Karpas-422 (cell line): ENCODE measurements at regions not wholly inside any gene's neighbourhood (a gene's known extent, or its start where the extent isn't known, plus 50 kb on each side); places are given as distances from the start of the nearest gene placed in this dataset.

Source experiments
- DNase-seq: peaks from one replicate; pipeline ENCODE4 v3.0.0-alpha.2; 2015
- H2AFZ ChIP-seq: fragments of 200-600 bp; sonication (generic); 2 replicates; pipeline ENCODE4 v1.6.1; 2014; ENCODE audit warnings: antibody characterized with exemption, low read length, mixed read lengths
- H3K27ac ChIP-seq: fragments of 200-600 bp; sonication (generic); 2 replicates; pipeline ENCODE4 v1.5.1; 2014; ENCODE audit warnings: mild to moderate bottlenecking, low read length, moderate library complexity
- H3K27me3 ChIP-seq: fragments of 200-600 bp; sonication (generic); 2 replicates; pipeline ENCODE4 v1.6.1; 2014; ENCODE audit warnings: low read length, mixed read lengths
- H3K36me3 ChIP-seq: fragments of 200-600 bp; sonication (generic); 2 replicates; pipeline ENCODE4 v1.6.1; 2014; ENCODE audit warnings: low read length, mixed read lengths; ENCODE audit not compliant: insufficient read depth
- H3K4me1 ChIP-seq: fragments of 200-600 bp; sonication (generic); 2 replicates; pipeline ENCODE4 v1.6.1; 2014; ENCODE audit warnings: mild to moderate bottlenecking, low read length, mixed read lengths
- H3K4me2 ChIP-seq: fragments of 200-600 bp; sonication (generic); 2 replicates; pipeline ENCODE4 v1.6.1; 2014; ENCODE audit warnings: low read length, low read depth, mild to moderate bottlenecking; ENCODE audit not compliant: poor library complexity, severe bottlenecking
- H3K4me3 ChIP-seq: fragments of 200-600 bp; sonication (generic); 2 replicates; pipeline ENCODE4 v1.5.1; 2014; ENCODE audit warnings: mild to moderate bottlenecking, antibody characterized with exemption, low read length, mixed read lengths
- H3K79me2 ChIP-seq: fragments of 200-600 bp; sonication (generic); 2 replicates; pipeline ENCODE4 v1.6.1; 2014; ENCODE audit warnings: mild to moderate bottlenecking, low read length, mixed read lengths
- H3K9ac ChIP-seq: fragments of 200-600 bp; sonication (generic); 2 replicates; pipeline ENCODE4 v1.6.0; 2014; ENCODE audit warnings: low read length
- H3K9me2 ChIP-seq: fragments of 200-600 bp; sonication (generic), shearing (Covaris generic); replicated peaks from 2 replicates; pipeline ENCODE4 v1.6.0; 2014; ENCODE audit warnings: mild to moderate bottlenecking, low read length, moderate library complexity; ENCODE audit not compliant: insufficient read depth
- H3K9me3 ChIP-seq: fragments of 300-700, 200-600 bp; sonication (generic); 2 replicates; pipeline ENCODE4 v1.6.1; 2014; ENCODE audit warnings: low read length, mixed read lengths
- H4K20me1 ChIP-seq: fragments of 200-600 bp; sonication (generic); 2 replicates; pipeline ENCODE4 v1.6.1; 2014; ENCODE audit warnings: mild to moderate bottlenecking, antibody characterized with exemption, low read length, low read depth; ENCODE audit not compliant: insufficient read depth

DNA sequence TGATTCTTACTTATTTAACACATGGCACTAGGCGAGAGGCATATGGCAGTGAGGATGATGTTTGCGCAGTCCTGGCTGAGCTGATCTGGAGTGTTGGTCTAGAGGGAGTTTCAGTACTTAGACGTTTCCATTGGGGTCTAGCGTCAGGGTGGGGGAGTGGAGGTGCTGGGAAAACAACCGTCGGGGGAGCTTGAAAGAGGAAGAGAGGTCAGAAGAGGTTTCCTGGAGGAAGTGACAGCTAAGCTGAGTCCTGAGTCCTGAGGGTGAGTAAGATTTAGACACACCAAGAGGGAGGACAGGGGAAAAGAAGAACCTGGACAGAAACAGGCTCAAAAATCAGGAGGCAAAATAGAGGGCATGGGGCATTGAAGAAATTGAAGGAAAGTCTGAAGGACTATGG, 81.4 kb downstream of the ALOX5AP start:
- DNase-seq = no peak
- Histone ChIP-seq H3K9me2 (no peaks in the 10 kb centered on the region), H3K36me3 (no peaks in the 10 kb centered on the region), H3K9ac (no peak overlapping the region), H4K20me1 (no peaks in the 10 kb centered on the region), H3K4me3 (no peak overlapping the region), H3K4me1 (no peaks in the 10 kb centered on the region), H2AFZ (no peak overlapping the region), H3K27me3 (no peaks in the 10 kb centered on the region), H3K27ac (no peak overlapping the region), H3K4me2 (no peak overlapping the region), H3K79me2 (no peaks in the 10 kb centered on the region), H3K9me3 (no peaks in the 10 kb centered on the region)

GRCh38 chr13:30818323-30818960, 83.1 kb downstream of the ALOX5AP start:
- H3K9me3 ChIP-seq = no peaks in the 10 kb centered on the region
- no peak overlapping the region for H2AFZ ChIP-seq
- no peaks in the 10 kb centered on the region for H3K27me3 ChIP-seq
- H3K9me2 ChIP-seq = no peaks in the 10 kb centered on the region
- no peak for DNase-seq
- H3K4me1 ChIP-seq = no peaks in the 10 kb centered on the region
- H3K4me2 ChIP-seq = no peak overlapping the region
- H3K4me3 ChIP-seq = no peak overlapping the region
- H3K9ac ChIP-seq = no peak overlapping the region
- H3K27ac ChIP-seq = no peak overlapping the region
- H3K79me2 ChIP-seq = no peaks in the 10 kb centered on the region
- H3K36me3 ChIP-seq = no peaks in the 10 kb centered on the region
- no peaks in the 10 kb centered on the region for H4K20me1 ChIP-seq

- no peak overlapping the region for H3K4me3 ChIP-seq
- no peak overlapping the region for H3K4me2 ChIP-seq
These were observed 84.0 kb downstream of the ALOX5AP start for GRCh38 chr13:30819136-30819888.

DNA sequence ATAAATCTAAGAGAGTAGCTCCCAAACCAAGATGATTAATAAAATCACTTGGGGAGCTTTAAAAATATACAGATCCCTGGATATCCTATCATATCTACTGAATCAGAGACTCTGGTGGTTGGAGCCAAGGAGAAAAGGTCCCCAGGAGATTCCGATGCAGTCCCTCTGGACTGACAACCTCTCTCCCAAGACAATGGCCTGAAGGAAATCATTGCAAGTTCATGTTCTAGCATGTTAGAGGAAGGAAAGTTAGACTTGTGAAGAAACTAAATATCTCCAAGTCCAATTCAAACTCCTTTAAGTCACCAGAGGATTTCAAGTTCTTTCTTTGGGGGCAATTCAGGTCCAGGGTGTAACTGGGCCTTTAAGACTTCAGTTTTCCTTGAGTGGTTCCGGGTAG, 84.7 kb upstream of the MEDAG start:
- H2AFZ ChIP-seq = no peak overlapping the region
- no peak overlapping the region for H3K4me3 ChIP-seq
- H3K9me2 ChIP-seq = no peaks in the 10 kb centered on the region
- H4K20me1 ChIP-seq = no peaks in the 10 kb centered on the region
- no peak overlapping the region for H3K27ac ChIP-seq
- peaks cover 6% of the 10 kb centered on the region; the same call in 1 of the 2 replicates for H3K4me1 ChIP-seq
- no peaks in the 10 kb centered on the region for H3K9me3 ChIP-seq
- no peak overlapping the region for H3K9ac ChIP-seq
- no peaks in the 10 kb centered on the region for H3K27me3 ChIP-seq
- H3K79me2 ChIP-seq = no peaks in the 10 kb centered on the region
- H3K4me2 ChIP-seq = no peak overlapping the region
- no peaks in the 10 kb centered on the region for H3K36me3 ChIP-seq
- DNase-seq = no peak

More at GRCh38 chr13:30819136-30819888, 84.0 kb downstream of the ALOX5AP start:
- no peaks in the 10 kb centered on the region for H3K27me3 ChIP-seq
- no peaks in the 10 kb centered on the region for H3K79me2 ChIP-seq
- DNase-seq = no peak
- no peaks in the 10 kb centered on the region for H3K36me3 ChIP-seq
- no peaks in the 10 kb centered on the region for H3K9me3 ChIP-seq
- no peaks in the 10 kb centered on the region for H4K20me1 ChIP-seq
- H3K9me2 ChIP-seq = no peaks in the 10 kb centered on the region
- H3K27ac ChIP-seq = no peak overlapping the region
- H3K9ac ChIP-seq = no peak overlapping the region
- H2AFZ ChIP-seq = no peak overlapping the region
- H3K4me1 ChIP-seq = peaks cover 6% of the 10 kb centered on the region; the same call in 1 of the 2 replicates

DNA sequence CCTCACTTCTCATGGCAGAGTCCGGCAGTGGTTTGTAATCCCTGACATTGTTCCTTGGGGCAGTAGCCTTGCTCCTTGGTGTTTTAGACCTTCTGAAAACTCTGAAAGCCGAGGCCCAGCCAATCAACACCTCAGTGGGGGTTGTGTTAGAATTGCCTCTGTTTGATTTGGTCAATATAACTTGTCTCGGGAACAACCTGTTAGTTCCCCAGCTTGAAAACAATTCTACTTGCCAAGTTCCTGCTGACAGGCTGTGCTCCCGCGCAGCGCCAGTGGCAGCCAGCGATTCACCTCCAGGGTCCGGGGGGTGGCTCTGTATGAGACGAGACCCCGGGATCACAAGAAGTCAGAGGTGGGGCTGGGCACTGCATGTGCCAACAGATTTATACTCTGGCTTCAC, 81.4 kb upstream of the MEDAG start:
- no peak for DNase-seq
- H3K4me3 ChIP-seq = no peak overlapping the region
- no peaks in the 10 kb centered on the region for H3K79me2 ChIP-seq
- H3K27me3 ChIP-seq = no peaks in the 10 kb centered on the region
- H3K9me3 ChIP-seq = no peaks in the 10 kb centered on the region
- no peak overlapping the region for H3K4me2 ChIP-seq
- no peaks in the 10 kb centered on the region for H3K36me3 ChIP-seq
- no peaks in the 10 kb centered on the region for H4K20me1 ChIP-seq
- no peaks in the 10 kb centered on the region for H3K9me2 ChIP-seq
- H3K27ac ChIP-seq = no peak overlapping the region
- peaks cover 6% of the 10 kb centered on the region; the same call in 1 of the 2 replicates for H3K4me1 ChIP-seq
- H3K9ac ChIP-seq = no peak overlapping the region
- no peak overlapping the region for H2AFZ ChIP-seq

- Histone ChIP-seq H3K4me3 (no peak overlapping the region), H4K20me1 (no peaks in the 10 kb centered on the region)
These were observed 79.0 kb upstream of the MEDAG start for GRCh38 chr13:30826911-30827577.

DNA sequence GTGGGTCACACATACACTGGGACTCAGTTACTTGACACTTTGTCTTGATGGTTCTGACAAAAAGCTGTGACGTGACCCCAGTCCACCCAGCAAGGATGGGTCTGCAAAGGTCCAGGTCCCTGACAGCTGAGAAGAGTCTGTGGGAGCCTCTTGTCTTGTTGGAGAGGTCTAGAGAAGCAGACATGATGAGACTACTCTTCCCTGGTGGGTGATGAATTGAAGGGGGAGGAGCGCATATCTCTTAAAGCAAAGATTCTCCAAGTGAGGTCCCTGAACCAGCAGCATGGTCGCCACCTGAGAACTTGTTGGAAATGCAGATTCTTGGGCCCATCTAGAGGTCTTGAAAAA, 78.5 kb upstream of the MEDAG start:
- Histone ChIP-seq H3K36me3 (no peaks in the 10 kb centered on the region), H3K27me3 (no peaks in the 10 kb centered on the region), H4K20me1 (no peaks in the 10 kb centered on the region), H3K9ac (no peak overlapping the region), H3K4me3 (no peak overlapping the region), H2AFZ (no peak overlapping the region), H3K4me1 (peaks cover 6% of the 10 kb centered on the region; the same call in 1 of the 2 replicates), H3K79me2 (no peaks in the 10 kb centered on the region), H3K9me2 (no peaks in the 10 kb centered on the region), H3K4me2 (no peak overlapping the region), H3K27ac (no peak overlapping the region), H3K9me3 (no peaks in the 10 kb centered on the region)
- DNase-seq = no peak

More at GRCh38 chr13:30826911-30827577, 79.0 kb upstream of the MEDAG start:
- DNase-seq = no peak
- H2AFZ ChIP-seq = no peak overlapping the region
- H3K27me3 ChIP-seq = no peaks in the 10 kb centered on the region
- H3K4me2 ChIP-seq = no peak overlapping the region
- no peaks in the 10 kb centered on the region for H3K9me3 ChIP-seq
- no peak overlapping the region for H3K27ac ChIP-seq
- H3K36me3 ChIP-seq = no peaks in the 10 kb centered on the region
- no peaks in the 10 kb centered on the region for H3K79me2 ChIP-seq
- peaks cover 6% of the 10 kb centered on the region; the same call in 1 of the 2 replicates for H3K4me1 ChIP-seq
- H3K9me2 ChIP-seq = no peaks in the 10 kb centered on the region
- H3K9ac ChIP-seq = no peak overlapping the region

DNA sequence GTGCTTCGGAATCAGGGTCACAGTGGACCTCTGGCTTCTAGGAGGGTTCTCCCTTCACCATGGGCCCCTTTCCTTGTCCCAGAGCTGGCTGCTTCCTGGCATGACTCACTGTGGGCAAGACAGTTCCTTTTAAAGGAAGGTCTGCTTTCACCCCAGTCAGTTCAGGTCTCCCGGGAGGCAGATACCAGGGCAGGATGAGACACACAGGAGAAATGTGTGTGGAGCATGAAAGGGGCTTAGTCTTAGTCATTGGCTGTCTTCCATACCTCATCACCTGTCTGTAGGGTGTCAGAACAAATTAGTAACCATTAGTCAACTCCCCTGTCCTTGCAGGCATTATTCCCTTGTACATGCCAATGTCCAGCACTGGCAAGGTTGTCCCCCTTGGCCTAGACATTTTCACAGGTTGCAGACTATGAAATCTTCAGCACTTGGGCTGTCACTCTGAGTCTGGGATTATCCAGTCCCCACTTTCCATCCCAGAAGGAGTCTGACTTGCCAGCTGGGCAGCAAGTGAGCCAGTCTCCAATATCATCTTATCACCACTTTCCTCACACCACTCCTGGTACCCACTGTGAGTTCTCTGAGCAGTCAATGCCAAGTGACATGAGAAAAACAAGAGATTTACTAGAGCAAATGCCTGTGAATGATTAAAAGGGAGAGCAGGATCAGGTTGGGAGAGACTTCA, 76.8 kb upstream of the MEDAG start:
- Histone ChIP-seq H3K27me3 (no peaks in the 10 kb centered on the region), H2AFZ (no peak overlapping the region), H3K9me2 (no peaks in the 10 kb centered on the region), H3K4me1 (peaks cover under 1% of the 10 kb centered on the region; the same call in 1 of the 2 replicates), H3K4me2 (no peak overlapping the region), H3K79me2 (no peaks in the 10 kb centered on the region), H3K9ac (no peak overlapping the region), H3K27ac (no peak overlapping the region), H4K20me1 (no peaks in the 10 kb centered on the region), H3K36me3 (no peaks in the 10 kb centered on the region), H3K9me3 (no peaks in the 10 kb centered on the region), H3K4me3 (no peak overlapping the region)
- DNase-seq = no peak
